Upper lobe of left lung (tissue), 6 donors: ENCODE measurements at regions not wholly inside any gene's neighbourhood (a gene's known extent, or its start where the extent isn't known, plus 50 kb on each side); places are given as distances from the start of the nearest gene placed in this dataset.

Experiments
- ATAC-seq, 2 donors: fragments of 200-7000 bp; cut with Tn5 transposase; one replicate each; pipeline ENCODE4 v1.9.1; 2022; ENCODE audit warnings: mild to moderate bottlenecking in 2 of 2, moderate library complexity in 2 of 2; ENCODE audit not compliant: low FRiP score in 2 of 2
- DNase-seq, 2 donors: peaks; one replicate each; pipeline ENCODE4 v3.0.0-alpha.2; 2019 to 2020
- H3K27ac ChIP-seq, 4 donors: fragments of 200-600 bp; sonication (generic); one replicate each; pipeline ENCODE4 v1.5.1; 2016 to 2019
- H3K27me3 ChIP-seq, 4 donors: fragments of 200-600 bp; sonication (generic); one replicate each; pipeline ENCODE4 v1.5.1; 2017 to 2019
- H3K36me3 ChIP-seq, 4 donors: fragments of 200-600 bp; sonication (generic); one replicate each; pipeline ENCODE4 v1.5.1; 2016 to 2019
- H3K4me1 ChIP-seq, 4 donors: fragments of 200-600 bp; sonication (generic); one replicate each; pipeline ENCODE4 v1.5.1; 2018 to 2019
- H3K4me3 ChIP-seq, 4 donors: fragments of 200-600 bp; sonication (generic); one replicate each; pipeline ENCODE4 v1.5.1; 2017 to 2019; ENCODE audit warnings: mild to moderate bottlenecking in 2 of 4, moderate library complexity in 1 of 4
- H3K9me3 ChIP-seq, 4 donors: fragments of 200-600 bp; sonication (generic); one replicate each; pipeline ENCODE4 v1.5.1; 2018 to 2019
- CTCF ChIP-seq, 6 experiments: fragments of 450-650 bp in 4 of 6; fragments of 200-600 bp in 2 of 6; sonication (generic) in 2 of 6; IDR thresholded peaks; one replicate each; pipeline ENCODE4 v1.5.1; 2016 to 2019; ENCODE audit warnings: antibody characterized with exemption in 6 of 6
- EP300 ChIP-seq, 4 donors: sonication (generic); formaldehyde crosslinking; IDR thresholded peaks; one replicate each; pipeline ENCODE4 v1.5.1; 2017; ENCODE audit warnings: antibody characterized with exemption in 4 of 4, control low read depth in 2 of 4
- POLR2A ChIP-seq, 4 donors: fragments of 450-650 bp; IDR thresholded peaks; one replicate each; pipeline ENCODE4 v1.5.1; 2016 to 2017; ENCODE audit warnings: antibody characterized with exemption in 4 of 4, mild to moderate bottlenecking in 2 of 4
- POLR2AphosphoS5 ChIP-seq, 2 donors: sonication (generic); formaldehyde crosslinking; IDR thresholded peaks; one replicate each; pipeline ENCODE4 v1.5.1; 2017; ENCODE audit warnings: antibody characterized with exemption in 2 of 2
- WGBS, 2 donors: methylation state at CpG; one replicate each; pipeline ENCODE4 v1.1.5; 2017 to 2018; 5-methylcytosine and 5-hydroxymethylcytosine counted together
- donor health status: DM: no; HTN: no; CAD: no; lungs with moderate emphysema.
- donor health status: DM: no; HTN: yes; CAD: no; lungs with severe emphysema.

GRCh38 chr7:24466168-24466768 is 107.0 kb upstream of the PALS2 start:
- Histone ChIP-seq H3K4me3 (no peak overlapping the region), H3K36me3 (no peaks in the 10 kb centered on the region), H3K27me3 (no peaks in the 10 kb centered on the region), H3K4me1 (no peaks in the 10 kb centered on the region), H3K27ac (no peak overlapping the region), H3K9me3 (no peaks in the 10 kb centered on the region)
- TF ChIP-seq EP300 (IDR thresholded peaks at IDR 0.05) = no peak
- WGBS, 2 donors = 71 to 80% methylated on average over 3 of the region's 3 CpGs
- DNase-seq (no peak), ATAC-seq (no peak)

DNA sequence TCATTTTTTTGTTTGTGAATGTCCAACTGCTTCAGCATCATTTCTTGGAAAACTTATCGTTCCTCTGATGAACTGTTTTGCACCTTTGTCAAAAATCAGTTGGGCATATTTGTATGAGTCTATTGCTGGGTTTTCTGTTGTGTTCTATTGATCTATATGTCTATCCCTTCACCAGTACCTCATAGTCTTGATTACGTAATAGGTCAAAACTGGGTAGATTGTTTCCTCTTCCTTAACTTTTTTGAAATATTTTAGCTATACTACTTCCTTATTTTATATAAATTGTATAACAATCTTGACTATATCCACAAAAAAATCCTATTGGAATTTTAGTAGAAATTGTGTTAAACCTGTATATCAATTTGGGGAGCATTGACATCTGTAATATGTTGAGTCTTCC is 104.1 kb upstream of the PALS2 start:
- no peak overlapping the region for H3K27ac ChIP-seq
- DNase-seq = no peak
- H3K4me3 ChIP-seq = no peak overlapping the region
- ATAC-seq = no peak
- H3K4me1 ChIP-seq = no peaks in the 10 kb centered on the region
- TF ChIP-seq CTCF (IDR thresholded peaks at IDR 0.05) (no peak), POLR2AphosphoS5 (IDR thresholded peaks at IDR 0.05) (no peak), EP300 (IDR thresholded peaks at IDR 0.05) (no peak), POLR2A (IDR thresholded peaks at IDR 0.05) (no peak)
- H3K27me3 ChIP-seq = no peaks in the 10 kb centered on the region
- 93 to 95% methylated on average over 2 of the region's 2 CpGs for WGBS, 2 donors
- no peaks in the 10 kb centered on the region for H3K9me3 ChIP-seq
- no peaks in the 10 kb centered on the region for H3K36me3 ChIP-seq

GRCh38 chr7:24472093-24472492 is 101.2 kb upstream of the PALS2 start:
- Histone ChIP-seq H3K9me3 (no peaks in the 10 kb centered on the region), H3K27ac (no peak overlapping the region), H3K36me3 (no peaks in the 10 kb centered on the region), H3K4me1 (no peaks in the 10 kb centered on the region), H3K4me3 (no peak overlapping the region), H3K27me3 (no peaks in the 10 kb centered on the region)
- TF ChIP-seq POLR2AphosphoS5 (IDR thresholded peaks at IDR 0.05) (no peak), POLR2A (IDR thresholded peaks at IDR 0.05) (no peak), EP300 (IDR thresholded peaks at IDR 0.05) (no peak), CTCF (IDR thresholded peaks at IDR 0.05) (no peak)
- ATAC-seq (no peak), DNase-seq (no peak)
- WGBS, 2 donors = 97 to 100% methylated on average over 1 of the region's 1 CpG

DNA sequence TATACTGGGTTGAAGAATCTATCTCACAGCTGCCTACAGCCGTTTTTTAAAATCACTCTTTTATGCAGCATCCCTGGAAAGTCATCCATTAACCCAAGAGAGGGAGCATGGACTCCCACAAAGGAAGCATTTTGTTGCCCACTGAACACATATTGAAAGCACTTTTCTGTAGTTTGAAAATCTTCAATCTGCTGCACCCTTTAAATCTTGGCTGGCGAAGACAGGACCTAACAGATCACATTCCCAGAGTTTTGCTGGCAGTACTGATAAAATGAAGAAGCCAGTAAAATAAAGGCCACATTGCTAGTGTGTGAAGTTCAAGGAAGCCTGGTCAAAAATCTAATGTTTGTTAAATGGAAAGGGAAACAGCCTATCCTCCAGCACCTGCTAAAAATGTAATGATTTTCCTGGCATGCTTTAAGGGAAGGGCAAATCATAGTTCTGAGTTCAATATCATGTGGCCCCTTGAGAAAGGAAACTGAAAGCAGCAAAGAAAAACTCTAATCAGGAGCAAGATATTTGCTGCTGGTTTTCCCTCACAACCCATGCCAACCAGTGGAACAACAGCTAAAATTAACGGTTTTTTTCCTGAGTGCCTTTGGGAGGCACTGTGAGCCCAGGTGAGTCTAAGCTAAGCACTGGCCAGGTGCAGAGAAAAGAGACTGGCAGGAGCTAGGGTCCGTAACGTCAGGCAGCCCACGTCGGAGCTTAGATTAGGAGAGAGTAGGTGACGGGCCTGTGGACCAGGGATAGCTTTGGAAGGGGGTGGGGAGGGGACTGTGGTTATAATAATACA is 97.9 kb upstream of the PALS2 start:
- no peak overlapping the region for H3K27ac ChIP-seq
- H3K4me3 ChIP-seq = no peak overlapping the region
- DNase-seq (no peak), ATAC-seq (peak in 1 of 2 donors; percentile 10)
- peaks cover 0 to 7% (median 4%) of the 10 kb centered on the region in 4 donors for H3K4me1 ChIP-seq
- H3K36me3 ChIP-seq = no peaks in the 10 kb centered on the region
- no peaks in the 10 kb centered on the region for H3K27me3 ChIP-seq
- TF ChIP-seq EP300 (IDR thresholded peaks at IDR 0.05) (no peak), POLR2AphosphoS5 (IDR thresholded peaks at IDR 0.05) (no peak), CTCF (IDR thresholded peaks at IDR 0.05) (no peak), POLR2A (IDR thresholded peaks at IDR 0.05) (no peak)
- no peaks in the 10 kb centered on the region for H3K9me3 ChIP-seq
- WGBS, 2 donors = 77 to 80% methylated on average over 8 of the region's 8 CpGs

DNA sequence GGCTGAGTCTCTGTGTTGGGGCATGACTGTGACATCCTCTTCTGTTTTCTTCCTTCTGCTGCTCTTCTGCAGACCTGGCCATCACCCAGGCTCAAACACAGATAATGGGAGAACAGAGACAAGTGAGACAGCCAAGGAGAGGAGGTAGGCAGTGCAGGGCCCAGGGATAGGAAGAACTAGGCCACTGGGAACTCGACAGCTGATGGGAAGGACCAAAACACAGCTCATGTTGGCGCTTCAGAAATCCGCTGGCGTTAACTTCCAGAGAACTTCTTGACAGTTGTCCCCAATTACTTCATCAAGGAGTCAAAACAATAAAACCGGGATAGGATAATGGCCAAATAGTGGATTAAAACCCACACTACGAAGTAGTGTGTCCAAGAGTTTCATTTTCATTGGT is 97.0 kb upstream of the PALS2 start:
- TF ChIP-seq EP300 (IDR thresholded peaks at IDR 0.05) = no peak
- no peak for TF ChIP-seq CTCF (IDR thresholded peaks at IDR 0.05)
- no peak for TF ChIP-seq POLR2A (IDR thresholded peaks at IDR 0.05)
- no peak for TF ChIP-seq POLR2AphosphoS5 (IDR thresholded peaks at IDR 0.05)
- no peak for ATAC-seq
- no peaks in the 10 kb centered on the region for H3K36me3 ChIP-seq
- H3K9me3 ChIP-seq = no peaks in the 10 kb centered on the region
- 79 to 83% methylated on average over 6 of the region's 6 CpGs for WGBS, 2 donors
- no peak overlapping the region for H3K4me3 ChIP-seq
- no peaks in the 10 kb centered on the region for H3K27me3 ChIP-seq
- peaks cover 0 to 7% (median 4%) of the 10 kb centered on the region in 4 donors for H3K4me1 ChIP-seq
- peak overlapping the region in 2 of 4 donors; percentile 14 to 17 for H3K27ac ChIP-seq
- DNase-seq = no peak
